ENCODE measurements at regions not wholly inside any gene's neighbourhood (a gene's known extent, or its start where the extent isn't known, plus 50 kb on each side); places are given as distances from the start of the nearest gene placed in this dataset.

DNA sequence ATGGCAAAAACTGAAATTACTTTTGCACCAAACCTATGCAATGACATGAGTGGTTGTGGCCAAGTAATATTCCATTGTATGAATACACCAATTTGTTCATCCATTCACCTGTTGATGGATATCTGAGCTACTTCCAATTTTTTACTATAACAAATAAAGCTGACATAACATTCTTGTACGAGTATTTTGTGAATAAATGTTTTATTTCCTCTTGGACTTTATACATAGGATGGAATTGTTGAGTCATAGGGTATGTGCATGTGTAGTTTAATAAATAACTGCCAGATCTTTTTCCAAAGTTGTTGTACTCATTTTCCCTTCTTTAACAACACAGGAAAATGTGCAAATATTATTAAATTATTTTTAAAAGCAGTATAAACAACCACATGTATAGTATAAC lies 146.1 kb upstream of the ZNF462 start:
- no peak overlapping the region for H3K4ac ChIP-seq (ENCODE audit: low read depth in 1 of 2, low read length in 2 of 2)
- no peak overlapping the region for H3K23ac ChIP-seq (ENCODE audit: low read length in 2 of 2)
- H3K18ac ChIP-seq (ENCODE audit: low read depth in 1 of 2, low read length in 2 of 2), result no peak overlapping the region
- no peak overlapping the region for H2BK12ac ChIP-seq (ENCODE audit: low read length in 2 of 2)
- no peak overlapping the region for H3K9ac ChIP-seq (ENCODE audit: low read length)
- H2BK120ac ChIP-seq (ENCODE audit: low read depth, low read length), result no peak overlapping the region
- no peak overlapping the region for H2BK5ac ChIP-seq (ENCODE audit: low read depth, low read length, poor library complexity, severe bottlenecking)
- H4K8ac ChIP-seq (ENCODE audit: low read length), result no peak overlapping the region
- no peak overlapping the region for H2AFZ ChIP-seq (ENCODE audit: low read depth, low read length)
- H3K4me3 ChIP-seq (ENCODE audit: insufficient read depth in 1 of 2, low read depth in 1 of 2, low read length in 2 of 2), result no peak overlapping the region
- no peak overlapping the region for H2BK15ac ChIP-seq (ENCODE audit: low read depth, poor library complexity, severe bottlenecking)
- H4K91ac ChIP-seq (ENCODE audit: low read length), result no peak overlapping the region
- no peak for DNase-seq
- no peaks in the 10 kb centered on the region for H3K36me3 ChIP-seq (ENCODE audit: control insufficient read depth in 1 of 2, insufficient read depth in 2 of 2, low read depth in 1 of 2, low read length in 2 of 2)
- no peaks in the 10 kb centered on the region for H3K9me3 ChIP-seq (ENCODE audit: control insufficient read depth, low read length)
- no peak overlapping the region for H3K4me2 ChIP-seq (ENCODE audit: low read length, poor library complexity, severe bottlenecking)
- H3K79me1 ChIP-seq (replicated peaks; ENCODE audit: low read length, poor library complexity, severe bottlenecking), result no peaks in the 10 kb centered on the region
- no CpG with 5 or more reads among the region's 1 CpG for WGBS
- H3K14ac ChIP-seq (ENCODE audit: low read length in 2 of 2), result no peak overlapping the region
- H3K27me3 ChIP-seq (ENCODE audit: control insufficient read depth in 1 of 2, insufficient read depth in 1 of 2, low read length in 2 of 2), result no peaks in the 10 kb centered on the region
- H3K4me1 ChIP-seq (ENCODE audit: control insufficient read depth, insufficient read depth, low read depth, low read length), result no peaks in the 10 kb centered on the region
- peak overlapping the region; percentile 14 for H3K27ac ChIP-seq (ENCODE audit: low read length, poor library complexity, severe bottlenecking)
- H2AK5ac ChIP-seq (ENCODE audit: low read length, severe bottlenecking), result no peak overlapping the region

DNA sequence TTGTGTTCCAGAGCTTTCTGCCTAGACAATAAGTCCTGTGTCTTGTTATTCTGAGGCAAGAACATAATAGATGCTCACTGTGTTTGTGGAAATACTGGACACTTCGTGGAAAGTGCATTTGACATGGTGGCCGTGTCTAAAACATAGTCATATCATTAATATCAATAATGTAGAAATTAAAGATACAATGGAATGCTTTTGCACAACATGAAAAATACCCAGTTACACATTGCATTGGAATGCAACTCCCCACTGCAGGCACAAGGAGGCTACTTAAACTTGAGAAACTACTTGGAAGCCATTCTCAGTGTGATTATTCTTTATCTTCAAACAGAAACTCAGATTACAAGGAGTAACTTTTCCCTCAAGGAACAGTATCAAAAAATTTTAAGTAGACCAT lies 145.3 kb upstream of the ZNF462 start:
- Histone ChIP-seq H3K4me2 (ENCODE audit: low read length, poor library complexity, severe bottlenecking) (peak overlapping the region; percentile 33), H2BK15ac (ENCODE audit: low read depth, poor library complexity, severe bottlenecking) (no peak overlapping the region), H3K23ac (ENCODE audit: low read length in 2 of 2) (no peak overlapping the region), H3K4ac (ENCODE audit: low read depth in 1 of 2, low read length in 2 of 2) (no peak overlapping the region), H3K27me3 (ENCODE audit: control insufficient read depth in 1 of 2, insufficient read depth in 1 of 2, low read length in 2 of 2) (no peaks in the 10 kb centered on the region), H4K8ac (ENCODE audit: low read length) (no peak overlapping the region), H3K79me1 (replicated peaks; ENCODE audit: low read length, poor library complexity, severe bottlenecking) (no peaks in the 10 kb centered on the region), H3K27ac (ENCODE audit: low read length, poor library complexity, severe bottlenecking) (peak overlapping the region; percentile 99), H3K18ac (ENCODE audit: low read depth in 1 of 2, low read length in 2 of 2) (no peak overlapping the region), H2BK12ac (ENCODE audit: low read length in 2 of 2) (no peak overlapping the region), H2BK120ac (ENCODE audit: low read depth, low read length) (no peak overlapping the region), H3K36me3 (ENCODE audit: control insufficient read depth in 1 of 2, insufficient read depth in 2 of 2, low read depth in 1 of 2, low read length in 2 of 2) (no peaks in the 10 kb centered on the region), H3K4me1 (ENCODE audit: control insufficient read depth, insufficient read depth, low read depth, low read length) (no peaks in the 10 kb centered on the region), H2BK5ac (ENCODE audit: low read depth, low read length, poor library complexity, severe bottlenecking) (peak overlapping the region; percentile 89), H2AK5ac (ENCODE audit: low read length, severe bottlenecking) (no peak overlapping the region), H3K4me3 (ENCODE audit: insufficient read depth in 1 of 2, low read depth in 1 of 2, low read length in 2 of 2) (no peak overlapping the region), H3K9me3 (ENCODE audit: control insufficient read depth, low read length) (no peaks in the 10 kb centered on the region), H3K14ac (ENCODE audit: low read length in 2 of 2) (no peak overlapping the region), H3K9ac (ENCODE audit: low read length) (peak overlapping the region; percentile 32), H2AFZ (ENCODE audit: low read depth, low read length) (no peak overlapping the region), H4K91ac (ENCODE audit: low read length) (no peak overlapping the region)
- WGBS, result no CpG with 5 or more reads among the region's 2 CpGs
- DNase-seq, result peak; percentile 82

DNA sequence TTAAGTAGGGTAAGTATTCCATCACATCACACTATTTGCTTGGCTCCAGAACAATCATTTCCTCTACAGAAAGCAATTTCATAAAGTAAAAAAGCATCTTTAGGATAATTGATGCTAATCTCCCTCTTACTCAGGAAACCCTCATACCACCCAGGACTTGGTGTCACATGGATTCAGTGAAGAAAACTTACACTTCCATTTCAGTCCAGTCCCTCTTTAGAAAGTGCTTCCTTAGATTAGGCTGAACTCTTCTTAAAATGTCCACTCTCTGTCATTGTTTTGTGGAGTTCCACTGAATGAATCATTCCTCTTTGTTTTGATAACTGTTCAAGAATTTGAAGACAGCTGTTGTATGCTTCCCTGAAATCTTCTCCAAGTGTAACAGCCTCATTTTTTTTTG lies 144.0 kb upstream of the ZNF462 start:
- no peak overlapping the region for H2BK5ac ChIP-seq (ENCODE audit: low read depth, low read length, poor library complexity, severe bottlenecking)
- H3K36me3 ChIP-seq (ENCODE audit: control insufficient read depth in 1 of 2, insufficient read depth in 2 of 2, low read depth in 1 of 2, low read length in 2 of 2), result no peaks in the 10 kb centered on the region
- no peaks in the 10 kb centered on the region for H3K4me1 ChIP-seq (ENCODE audit: control insufficient read depth, insufficient read depth, low read depth, low read length)
- no peaks in the 10 kb centered on the region for H3K79me1 ChIP-seq (replicated peaks; ENCODE audit: low read length, poor library complexity, severe bottlenecking)
- H3K27me3 ChIP-seq (ENCODE audit: control insufficient read depth in 1 of 2, insufficient read depth in 1 of 2, low read length in 2 of 2), result no peaks in the 10 kb centered on the region
- no peak overlapping the region for H3K18ac ChIP-seq (ENCODE audit: low read depth in 1 of 2, low read length in 2 of 2)
- no peak overlapping the region for H3K4me3 ChIP-seq (ENCODE audit: insufficient read depth in 1 of 2, low read depth in 1 of 2, low read length in 2 of 2)
- H3K9ac ChIP-seq (ENCODE audit: low read length), result peak overlapping the region; percentile 32
- H3K23ac ChIP-seq (ENCODE audit: low read length in 2 of 2), result no peak overlapping the region
- H3K27ac ChIP-seq (ENCODE audit: low read length, poor library complexity, severe bottlenecking), result peak overlapping the region; percentile 85
- H4K91ac ChIP-seq (ENCODE audit: low read length), result no peak overlapping the region
- no peak overlapping the region for H2AFZ ChIP-seq (ENCODE audit: low read depth, low read length)
- H4K8ac ChIP-seq (ENCODE audit: low read length), result no peak overlapping the region
- H2BK12ac ChIP-seq (ENCODE audit: low read length in 2 of 2), result no peak overlapping the region
- H3K4ac ChIP-seq (ENCODE audit: low read depth in 1 of 2, low read length in 2 of 2), result no peak overlapping the region
- no peak overlapping the region for H3K14ac ChIP-seq (ENCODE audit: low read length in 2 of 2)
- H2BK120ac ChIP-seq (ENCODE audit: low read depth, low read length), result no peak overlapping the region
- no peak overlapping the region for H2BK15ac ChIP-seq (ENCODE audit: low read depth, poor library complexity, severe bottlenecking)
- no peak overlapping the region for H3K4me2 ChIP-seq (ENCODE audit: low read length, poor library complexity, severe bottlenecking)
- H2AK5ac ChIP-seq (ENCODE audit: low read length, severe bottlenecking), result no peak overlapping the region
- peak; percentile 52 for DNase-seq
- no peaks in the 10 kb centered on the region for H3K9me3 ChIP-seq (ENCODE audit: control insufficient read depth, low read length)

DNA sequence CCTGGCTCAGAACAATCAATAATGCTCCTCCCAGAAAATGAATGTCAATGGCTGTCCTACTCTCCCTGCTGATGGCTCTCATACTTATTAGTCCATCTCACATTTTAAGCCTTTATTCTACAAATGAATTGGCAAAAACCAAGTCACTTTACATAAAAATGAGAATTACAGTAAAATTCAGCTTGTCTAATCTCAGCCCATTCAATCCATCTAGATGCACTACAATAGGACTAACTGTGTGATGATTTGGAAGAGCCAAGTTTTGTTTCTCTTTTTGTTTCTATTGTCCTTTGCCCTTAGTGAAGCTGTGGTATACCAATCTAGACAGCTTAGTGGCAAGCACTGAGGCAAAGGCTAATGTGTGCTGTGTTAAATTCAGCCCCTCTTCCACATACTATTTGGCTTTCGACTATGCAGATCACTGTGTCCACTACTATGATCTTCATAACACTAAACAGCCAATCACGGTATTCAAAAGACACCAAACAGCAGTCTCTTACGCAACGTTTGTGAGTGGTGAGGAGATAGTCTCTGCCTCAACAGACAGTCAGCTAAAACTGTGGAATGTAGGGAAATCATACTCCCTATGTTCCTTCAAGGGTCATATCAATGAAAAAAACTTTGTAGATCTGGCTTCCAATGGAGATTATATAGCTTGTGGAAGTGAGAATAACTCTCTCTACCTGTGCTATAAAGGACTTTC lies 140.8 kb upstream of the ZNF462 start:
- no CpG with 5 or more reads among the region's 4 CpGs for WGBS
- no peak overlapping the region for H2BK5ac ChIP-seq (ENCODE audit: low read depth, low read length, poor library complexity, severe bottlenecking)
- no peak overlapping the region for H3K27ac ChIP-seq (ENCODE audit: low read length, poor library complexity, severe bottlenecking)
- H2BK15ac ChIP-seq (ENCODE audit: low read depth, poor library complexity, severe bottlenecking), result no peak overlapping the region
- no peak overlapping the region for H2BK120ac ChIP-seq (ENCODE audit: low read depth, low read length)
- H4K91ac ChIP-seq (ENCODE audit: low read length), result no peak overlapping the region
- H3K79me1 ChIP-seq (replicated peaks; ENCODE audit: low read length, poor library complexity, severe bottlenecking), result no peaks in the 10 kb centered on the region
- no peak overlapping the region for H3K14ac ChIP-seq (ENCODE audit: low read length in 2 of 2)
- H3K4me1 ChIP-seq (ENCODE audit: control insufficient read depth, insufficient read depth, low read depth, low read length), result no peaks in the 10 kb centered on the region
- no peak overlapping the region for H2BK12ac ChIP-seq (ENCODE audit: low read length in 2 of 2)
- H3K9ac ChIP-seq (ENCODE audit: low read length), result no peak overlapping the region
- no peaks in the 10 kb centered on the region for H3K36me3 ChIP-seq (ENCODE audit: control insufficient read depth in 1 of 2, insufficient read depth in 2 of 2, low read depth in 1 of 2, low read length in 2 of 2)
- no peak overlapping the region for H3K23ac ChIP-seq (ENCODE audit: low read length in 2 of 2)
- no peak for DNase-seq
- no peak overlapping the region for H4K8ac ChIP-seq (ENCODE audit: low read length)
- H2AK5ac ChIP-seq (ENCODE audit: low read length, severe bottlenecking), result no peak overlapping the region
- H3K4me3 ChIP-seq (ENCODE audit: insufficient read depth in 1 of 2, low read depth in 1 of 2, low read length in 2 of 2), result no peak overlapping the region
- H3K4me2 ChIP-seq (ENCODE audit: low read length, poor library complexity, severe bottlenecking), result no peak overlapping the region
- H3K18ac ChIP-seq (ENCODE audit: low read depth in 1 of 2, low read length in 2 of 2), result peak overlapping the region in 1 of 2 experiments; percentile 24
- H3K27me3 ChIP-seq (ENCODE audit: control insufficient read depth in 1 of 2, insufficient read depth in 1 of 2, low read length in 2 of 2), result no peaks in the 10 kb centered on the region
- H2AFZ ChIP-seq (ENCODE audit: low read depth, low read length), result no peak overlapping the region
- no peak overlapping the region for H3K4ac ChIP-seq (ENCODE audit: low read depth in 1 of 2, low read length in 2 of 2)
- no peaks in the 10 kb centered on the region for H3K9me3 ChIP-seq (ENCODE audit: control insufficient read depth, low read length)

Measured in mesenchymal stem cell (in vitro differentiated cells and primary cell).